ENCODE measurements at regions not wholly inside any gene's neighbourhood (a gene's known extent, or its start where the extent isn't known, plus 50 kb on each side); places are given as distances from the start of the nearest gene placed in this dataset.

DNA sequence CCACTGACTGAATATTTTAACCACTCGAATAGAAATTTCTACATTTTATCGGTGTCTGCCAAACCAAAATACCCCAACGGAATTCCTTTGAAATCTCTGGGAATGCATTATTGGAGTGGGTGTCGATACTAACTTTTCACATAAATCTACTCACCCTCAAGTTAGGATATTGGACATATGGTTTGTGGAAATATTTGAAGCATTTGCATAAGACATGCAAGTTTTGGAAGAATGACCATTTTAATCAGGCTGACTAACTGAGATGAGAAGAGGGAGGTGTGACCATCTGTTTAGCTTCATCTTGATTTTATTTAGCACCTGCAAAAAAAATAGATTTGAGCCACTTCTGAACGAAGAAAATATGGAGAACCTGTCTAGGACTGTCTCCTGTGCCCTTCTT, 61.2 kb downstream of the KLF6 start:
- H3K27me3 ChIP-seq: no peaks in the 10 kb centered on the region
- TF ChIP-seq POLR2AphosphoS5 (IDR thresholded peaks at IDR 0.05; ENCODE audit: insufficient read depth in 1 of 2, low read depth in 1 of 2): no peak
- no peak for TF ChIP-seq POLR2A (IDR thresholded peaks at IDR 0.05)
- TF ChIP-seq, protein P1, sequence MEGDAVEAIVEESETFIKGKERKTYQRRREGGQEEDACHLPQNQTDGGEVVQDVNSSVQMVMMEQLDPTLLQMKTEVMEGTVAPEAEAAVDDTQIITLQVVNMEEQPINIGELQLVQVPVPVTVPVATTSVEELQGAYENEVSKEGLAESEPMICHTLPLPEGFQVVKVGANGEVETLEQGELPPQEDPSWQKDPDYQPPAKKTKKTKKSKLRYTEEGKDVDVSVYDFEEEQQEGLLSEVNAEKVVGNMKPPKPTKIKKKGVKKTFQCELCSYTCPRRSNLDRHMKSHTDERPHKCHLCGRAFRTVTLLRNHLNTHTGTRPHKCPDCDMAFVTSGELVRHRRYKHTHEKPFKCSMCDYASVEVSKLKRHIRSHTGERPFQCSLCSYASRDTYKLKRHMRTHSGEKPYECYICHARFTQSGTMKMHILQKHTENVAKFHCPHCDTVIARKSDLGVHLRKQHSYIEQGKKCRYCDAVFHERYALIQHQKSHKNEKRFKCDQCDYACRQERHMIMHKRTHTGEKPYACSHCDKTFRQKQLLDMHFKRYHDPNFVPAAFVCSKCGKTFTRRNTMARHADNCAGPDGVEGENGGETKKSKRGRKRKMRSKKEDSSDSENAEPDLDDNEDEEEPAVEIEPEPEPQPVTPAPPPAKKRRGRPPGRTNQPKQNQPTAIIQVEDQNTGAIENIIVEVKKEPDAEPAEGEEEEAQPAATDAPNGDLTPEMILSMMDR (IDR thresholded peaks at IDR 0.05): no peak
- no peak for DNase-seq (ENCODE audit: extremely low spot score in 2 of 2)
- intact Hi-C loops (cut with DNase I): no loop called here
- no peaks in the 10 kb centered on the region for H3K36me3 ChIP-seq
- no peaks in the 10 kb centered on the region for H3K9me3 ChIP-seq
- H3K4me3 ChIP-seq: no peak overlapping the region
- H3K27ac ChIP-seq: no peak overlapping the region
- H3K4me1 ChIP-seq: no peaks in the 10 kb centered on the region

- Histone ChIP-seq H3K27ac (no peak overlapping the region), H3K9me3 (no peaks in the 10 kb centered on the region), H3K27me3 (no peaks in the 10 kb centered on the region), H3K4me1 (no peaks in the 10 kb centered on the region), H3K36me3 (no peaks in the 10 kb centered on the region), H3K4me3 (no peak overlapping the region)
- TF ChIP-seq POLR2AphosphoS5 (IDR thresholded peaks at IDR 0.05; ENCODE audit: insufficient read depth in 1 of 2, low read depth in 1 of 2): peak in 1 of 2 donors; percentile 34
- no peak for TF ChIP-seq POLR2A (IDR thresholded peaks at IDR 0.05)
- TF ChIP-seq, protein P1 (IDR thresholded peaks at IDR 0.05): no peak
- intact Hi-C loops (cut with DNase I): no loop called here
- no peak for DNase-seq (ENCODE audit: extremely low spot score in 2 of 2)
Observed at GRCh38 chr10:3720228-3721019, 64.6 kb downstream of the KLF6 start.

DNA sequence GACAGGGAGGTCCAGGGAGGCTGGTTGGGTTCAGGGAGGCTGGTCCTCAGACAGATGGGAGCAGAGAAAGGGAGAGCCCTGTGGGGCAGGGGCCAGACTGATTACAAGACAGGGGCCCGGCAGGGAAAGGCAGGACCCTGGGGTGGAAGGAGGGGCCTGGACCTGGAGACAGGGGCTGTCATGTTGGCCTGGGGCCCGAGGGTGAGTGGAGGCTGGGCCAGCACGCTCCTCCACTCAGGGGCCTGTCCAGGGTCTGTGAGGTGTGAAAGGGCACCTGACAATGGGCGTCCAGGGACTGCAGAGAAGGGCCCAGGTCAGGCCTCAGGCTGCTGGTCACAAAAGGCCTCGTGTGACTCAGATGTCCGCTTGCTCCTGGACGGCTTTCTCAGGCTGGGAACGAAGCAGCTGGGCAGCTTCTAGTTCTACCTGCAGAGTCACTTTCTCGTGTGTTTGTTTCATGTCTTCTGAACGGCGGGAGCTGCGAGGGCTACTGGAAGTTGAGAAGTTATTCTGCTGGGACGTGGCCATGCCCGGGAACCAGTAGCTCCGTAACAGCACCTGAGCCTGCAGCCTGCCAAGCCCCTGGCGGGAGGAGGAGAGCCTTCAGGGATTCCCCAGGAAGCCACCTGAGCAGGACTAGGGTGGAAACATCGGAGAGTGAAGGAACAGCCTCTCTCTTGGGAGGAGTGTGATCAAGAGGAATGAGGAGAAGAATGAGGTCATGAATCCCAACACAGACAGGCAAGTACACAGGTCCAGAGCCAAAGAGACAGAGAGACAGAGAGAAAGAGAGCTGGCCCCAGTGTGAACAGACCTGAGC, 65.8 kb downstream of the KLF6 start:
- TF ChIP-seq, protein P1 (IDR thresholded peaks at IDR 0.05): no peak
- TF ChIP-seq POLR2AphosphoS5 (IDR thresholded peaks at IDR 0.05; ENCODE audit: insufficient read depth in 1 of 2, low read depth in 1 of 2) (no peak), POLR2A (IDR thresholded peaks at IDR 0.05) (no peak)
- intact Hi-C loops (cut with DNase I): no loop called here
- Histone ChIP-seq H3K4me1 (no peaks in the 10 kb centered on the region), H3K9me3 (no peaks in the 10 kb centered on the region), H3K27ac (no peak overlapping the region), H3K27me3 (no peaks in the 10 kb centered on the region), H3K4me3 (no peak overlapping the region), H3K36me3 (no peaks in the 10 kb centered on the region)
- DNase-seq (ENCODE audit: extremely low spot score in 2 of 2): no peak

DNA sequence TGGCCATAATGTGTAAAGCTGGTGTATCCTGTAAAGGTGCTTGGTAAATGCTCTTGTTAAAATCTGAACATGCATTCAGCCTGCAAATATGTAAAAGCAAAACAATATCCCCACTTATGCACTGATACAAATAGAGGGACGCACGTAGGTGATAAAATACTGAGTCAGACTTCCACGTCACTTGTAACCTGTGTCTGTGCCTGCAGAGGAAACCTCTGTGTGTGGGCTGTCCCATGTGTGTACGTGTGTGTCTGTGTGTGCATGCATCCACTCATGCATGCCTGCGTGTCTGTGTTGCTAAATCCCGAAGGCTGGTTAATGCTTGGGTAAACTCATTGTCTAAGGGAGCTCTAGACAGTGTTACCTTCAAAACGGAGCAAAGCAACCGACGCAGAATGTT, 68.9 kb downstream of the KLF6 start:
- TF ChIP-seq, protein P1 (IDR thresholded peaks at IDR 0.05): no peak
- no peak for TF ChIP-seq POLR2AphosphoS5 (IDR thresholded peaks at IDR 0.05; ENCODE audit: insufficient read depth in 1 of 2, low read depth in 1 of 2)
- no peak for TF ChIP-seq POLR2A (IDR thresholded peaks at IDR 0.05)
- no peak for DNase-seq (ENCODE audit: extremely low spot score in 2 of 2)
- Histone ChIP-seq H3K36me3 (no peaks in the 10 kb centered on the region), H3K4me1 (no peaks in the 10 kb centered on the region), H3K9me3 (no peaks in the 10 kb centered on the region), H3K4me3 (no peak overlapping the region), H3K27me3 (no peaks in the 10 kb centered on the region), H3K27ac (no peak overlapping the region)
- intact Hi-C loops (cut with DNase I): no loop called here

GRCh38 chr10:3714967-3715366, 70.0 kb downstream of the KLF6 start:
- intact Hi-C loops (cut with DNase I): no loop called here
- TF ChIP-seq, protein P1 (IDR thresholded peaks at IDR 0.05): no peak
- TF ChIP-seq POLR2A (IDR thresholded peaks at IDR 0.05) (no peak), POLR2AphosphoS5 (IDR thresholded peaks at IDR 0.05; ENCODE audit: insufficient read depth in 1 of 2, low read depth in 1 of 2) (no peak)
- Histone ChIP-seq H3K27ac (no peak overlapping the region), H3K4me3 (no peak overlapping the region), H3K36me3 (no peaks in the 10 kb centered on the region), H3K27me3 (no peaks in the 10 kb centered on the region), H3K9me3 (no peaks in the 10 kb centered on the region), H3K4me1 (no peaks in the 10 kb centered on the region)
- DNase-seq (ENCODE audit: extremely low spot score in 2 of 2): no peak

Measured in vagina (tissue), 2 donors.